Stomach (tissue), 4 donors: ENCODE measurements at regions not wholly inside any gene's neighbourhood (a gene's known extent, or its start where the extent isn't known, plus 50 kb on each side); places are given as distances from the start of the nearest gene placed in this dataset.

Experiments used
- EP300 ChIP-seq: sonication (generic); formaldehyde crosslinking; IDR thresholded peaks from one replicate; pipeline ENCODE4 v1.6.1; 2017; ENCODE audit warnings: antibody characterized with exemption
- TF ChIP-seq, protein P1 (sequence below), 7 experiments: fragments of 450-650 bp in 4 of 7; fragments of 200-600 bp in 3 of 7; sonication (generic) in 3 of 7; IDR thresholded peaks; one replicate each; pipeline ENCODE4 v1.5.1; 2016 to 2019; ENCODE audit warnings: antibody characterized with exemption in 7 of 7, control low read depth in 2 of 7, mild to moderate bottlenecking in 1 of 7

DNA sequence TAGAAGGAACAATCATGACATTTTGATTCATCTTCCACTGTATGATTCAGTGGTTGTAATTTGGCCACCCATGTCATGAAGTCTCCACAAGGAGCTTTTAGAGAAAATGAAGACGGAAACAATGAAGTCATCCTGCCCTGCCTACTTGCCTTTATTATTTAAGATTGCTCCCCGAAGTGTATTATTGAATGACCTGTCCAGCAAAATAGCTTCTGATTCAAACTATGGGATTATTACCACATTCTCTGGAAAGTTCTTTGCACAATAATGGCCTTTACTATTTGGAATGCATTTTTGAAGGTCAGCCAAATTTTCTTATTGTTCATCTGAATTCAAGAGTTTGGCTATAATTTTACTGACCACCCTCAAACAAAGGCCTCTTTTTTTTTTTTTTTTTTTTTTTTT is 77.8 kb upstream of the RFC3 start:
- TF ChIP-seq, protein P1, sequence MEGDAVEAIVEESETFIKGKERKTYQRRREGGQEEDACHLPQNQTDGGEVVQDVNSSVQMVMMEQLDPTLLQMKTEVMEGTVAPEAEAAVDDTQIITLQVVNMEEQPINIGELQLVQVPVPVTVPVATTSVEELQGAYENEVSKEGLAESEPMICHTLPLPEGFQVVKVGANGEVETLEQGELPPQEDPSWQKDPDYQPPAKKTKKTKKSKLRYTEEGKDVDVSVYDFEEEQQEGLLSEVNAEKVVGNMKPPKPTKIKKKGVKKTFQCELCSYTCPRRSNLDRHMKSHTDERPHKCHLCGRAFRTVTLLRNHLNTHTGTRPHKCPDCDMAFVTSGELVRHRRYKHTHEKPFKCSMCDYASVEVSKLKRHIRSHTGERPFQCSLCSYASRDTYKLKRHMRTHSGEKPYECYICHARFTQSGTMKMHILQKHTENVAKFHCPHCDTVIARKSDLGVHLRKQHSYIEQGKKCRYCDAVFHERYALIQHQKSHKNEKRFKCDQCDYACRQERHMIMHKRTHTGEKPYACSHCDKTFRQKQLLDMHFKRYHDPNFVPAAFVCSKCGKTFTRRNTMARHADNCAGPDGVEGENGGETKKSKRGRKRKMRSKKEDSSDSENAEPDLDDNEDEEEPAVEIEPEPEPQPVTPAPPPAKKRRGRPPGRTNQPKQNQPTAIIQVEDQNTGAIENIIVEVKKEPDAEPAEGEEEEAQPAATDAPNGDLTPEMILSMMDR (IDR thresholded peaks at IDR 0.05): no peak
- TF ChIP-seq EP300: no peak
